GM19238 (cell line): ENCODE measurements at regions not wholly inside any gene's neighbourhood (a gene's known extent, or its start where the extent isn't known, plus 50 kb on each side); places are given as distances from the start of the nearest gene placed in this dataset.
"Not testable (repeated sequence)": the region's sequence is repeated elsewhere in the genome, so short reads cannot be mapped to it uniquely, and the experiment has no call there.

Experiments
- DNase-seq: peaks from one replicate; pipeline ENCODE4 v3.0.0; 2011; ENCODE audit warnings: low spot score; ENCODE audit not compliant: insufficient read length

DNA sequence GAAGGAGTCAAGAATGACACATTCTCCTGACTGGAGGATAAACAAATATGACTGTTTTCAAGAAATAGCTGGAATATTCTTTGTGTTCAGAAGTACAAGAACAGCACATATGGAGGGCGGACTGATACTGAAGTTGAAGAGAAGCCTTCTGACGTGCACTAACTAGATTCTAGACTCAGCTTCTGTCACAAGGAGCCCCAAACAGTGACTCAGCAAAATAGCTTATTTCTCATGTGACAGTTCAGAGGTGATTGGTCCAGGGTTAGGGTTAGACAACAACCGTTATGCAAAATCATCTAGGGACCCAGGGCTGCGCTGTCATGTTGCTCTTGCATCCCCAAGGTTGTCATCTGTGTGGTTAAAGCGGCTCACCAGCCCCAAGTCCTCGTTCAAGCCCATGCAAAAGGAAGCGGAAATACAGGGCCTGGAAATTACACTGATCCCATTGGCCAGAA lies 76.6 kb downstream of the LAT start:
- not testable (repeated sequence) for DNase-seq

DNA sequence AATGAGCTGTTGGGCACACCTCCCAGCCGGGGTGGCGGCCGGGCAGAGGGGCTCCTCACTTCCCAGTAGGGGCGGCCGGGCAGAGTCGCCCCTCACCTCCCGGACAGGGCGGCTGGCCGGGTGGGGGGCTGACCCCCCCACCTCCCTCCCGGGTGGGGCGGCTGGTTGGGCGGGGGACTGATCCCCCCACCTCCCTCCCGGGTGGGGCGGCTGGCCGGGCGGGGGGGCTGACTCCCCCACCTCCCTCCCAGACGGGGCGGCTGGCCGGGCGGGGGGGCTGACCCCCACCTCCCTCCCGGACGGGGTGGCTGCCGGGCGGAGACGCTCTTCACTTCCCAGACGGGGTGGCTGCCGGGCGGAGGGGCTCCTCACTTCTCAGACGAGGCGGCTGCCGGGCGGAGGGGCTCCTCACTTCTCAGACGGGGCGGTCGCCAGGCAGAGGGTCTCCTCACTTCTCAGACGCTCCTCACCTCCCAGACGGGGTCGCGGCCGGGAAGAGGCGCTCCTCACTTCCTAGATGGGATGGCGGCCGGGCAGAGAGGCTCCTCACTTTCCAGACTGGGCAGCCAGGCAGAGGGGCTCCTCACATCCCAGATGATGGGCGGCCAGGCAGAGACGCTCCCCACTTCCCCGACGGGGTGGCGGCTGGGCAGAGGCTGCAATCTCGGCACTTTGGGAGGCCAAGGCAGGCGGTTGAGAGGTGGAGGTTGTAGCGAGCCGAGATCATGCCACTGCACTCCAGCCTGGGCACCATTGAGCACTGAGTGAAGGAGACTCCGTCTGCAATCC lies 75.4 kb downstream of the LAT start:
- not testable (repeated sequence) for DNase-seq

DNA sequence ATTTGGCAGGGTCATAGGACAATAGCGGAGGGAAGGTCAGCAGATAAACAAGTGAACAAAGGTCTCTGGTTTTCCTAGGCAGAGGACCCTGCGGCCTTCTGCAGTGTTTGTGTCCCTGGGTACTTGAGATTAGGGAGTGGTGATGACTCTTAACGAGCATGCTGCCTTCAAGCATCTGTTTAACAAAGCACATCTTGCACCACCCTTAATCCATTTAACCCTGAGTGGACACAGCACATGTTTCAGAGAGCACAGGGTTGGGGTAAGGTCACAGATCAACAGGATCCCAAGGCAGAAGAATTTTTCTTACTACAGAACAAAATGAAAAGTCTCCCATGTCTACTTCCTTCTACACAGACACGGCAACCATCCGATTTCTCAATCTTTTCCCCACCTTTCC lies 74.7 kb downstream of the LAT start:
- DNase-seq = not testable (repeated sequence)
